Fibroblast of lung (primary cell): ENCODE measurements at regions not wholly inside any gene's neighbourhood (a gene's known extent, or its start where the extent isn't known, plus 50 kb on each side); places are given as distances from the start of the nearest gene placed in this dataset.
A peak's percentile ranks its signal among the peaks of the same experiment; 100 is the strongest.

Source experiments
- DNase-seq, 2 donors: peaks; one replicate each; pipeline versions ENCODE4 v3.0.0 to v3.0.0-alpha.2; 2010; ENCODE audit warnings: low read depth in 2 of 2
- H2AFZ ChIP-seq: 2 replicates; pipeline ENCODE4 v1.5.1; 2012; ENCODE audit warnings: low read length, control low read depth, inconsistent platforms
- H3K27ac ChIP-seq: 2 replicates; pipeline ENCODE4 v1.5.1; 2011; ENCODE audit warnings: low read length, control low read depth; ENCODE audit not compliant: insufficient read depth
- H3K27me3 ChIP-seq: 2 replicates; pipeline ENCODE4 v1.5.1; 2011; ENCODE audit warnings: mild to moderate bottlenecking, low read length; ENCODE audit not compliant: control insufficient read depth, insufficient read depth
- H3K36me3 ChIP-seq: 2 replicates; pipeline ENCODE4 v1.5.1; 2011; ENCODE audit warnings: low read length; ENCODE audit not compliant: control insufficient read depth, insufficient read depth
- H3K4me1 ChIP-seq: 2 replicates; pipeline ENCODE4 v1.5.1; 2011; ENCODE audit warnings: low read length; ENCODE audit not compliant: control insufficient read depth, insufficient read depth; ENCODE audit errors: extremely low read depth
- H3K4me2 ChIP-seq: 2 replicates; pipeline ENCODE4 v1.5.1; 2011; ENCODE audit warnings: low read length, control low read depth; ENCODE audit not compliant: insufficient read depth; ENCODE audit errors: extremely low read depth
- H3K4me3 ChIP-seq, 4 experiments: fragments of 200-600 bp in 1 of 4; sonication (generic) in 1 of 4; replicated peaks in 1 of 4; 2 replicates each; pipeline ENCODE4 v1.5.1; 2011 to 2016; ENCODE audit warnings: low read length in 4 of 4, low read depth in 3 of 4, mild to moderate bottlenecking in 3 of 4, control low read depth in 2 of 4, inconsistent platforms in 1 of 4, mixed read lengths in 1 of 4; ENCODE audit not compliant: insufficient read depth in 1 of 4; ENCODE audit errors: control extremely low read depth in 1 of 4
- H3K79me2 ChIP-seq: 2 replicates; pipeline ENCODE4 v1.5.1; 2012; ENCODE audit warnings: mild to moderate bottlenecking, low read length, inconsistent platforms; ENCODE audit not compliant: control insufficient read depth, insufficient read depth
- H3K9ac ChIP-seq: 2 replicates; pipeline ENCODE4 v1.5.1; 2011; ENCODE audit warnings: mild to moderate bottlenecking, low read length, control low read depth; ENCODE audit not compliant: insufficient read depth
- H3K9me3 ChIP-seq: 2 replicates; pipeline ENCODE4 v1.5.1; 2012; ENCODE audit warnings: low read depth, low read length; ENCODE audit not compliant: control insufficient read depth, insufficient read depth
- H4K20me1 ChIP-seq: 2 replicates; pipeline ENCODE4 v1.5.1; 2011; ENCODE audit warnings: low read length; ENCODE audit not compliant: control insufficient read depth, insufficient read depth; ENCODE audit errors: extremely low read depth
- EZH2 ChIP-seq: IDR thresholded peaks from 2 replicates; pipeline ENCODE4 v1.5.1; 2012; ENCODE audit warnings: low read length, control low read depth, mild to moderate bottlenecking; ENCODE audit errors: missing control alignments
- TF ChIP-seq, protein P1 (sequence below), 2 donors: IDR thresholded peaks in 1 of 2; conservative IDR thresholded peaks in 1 of 2; 1 replicate in 1 of 2; 2 replicates in 1 of 2; pipeline ENCODE4 v1.5.1; 2011 to 2012; ENCODE audit warnings: low read length in 2 of 2, control low read depth in 1 of 2, inconsistent platforms in 1 of 2, low read depth in 1 of 2, mild to moderate bottlenecking in 1 of 2

DNA sequence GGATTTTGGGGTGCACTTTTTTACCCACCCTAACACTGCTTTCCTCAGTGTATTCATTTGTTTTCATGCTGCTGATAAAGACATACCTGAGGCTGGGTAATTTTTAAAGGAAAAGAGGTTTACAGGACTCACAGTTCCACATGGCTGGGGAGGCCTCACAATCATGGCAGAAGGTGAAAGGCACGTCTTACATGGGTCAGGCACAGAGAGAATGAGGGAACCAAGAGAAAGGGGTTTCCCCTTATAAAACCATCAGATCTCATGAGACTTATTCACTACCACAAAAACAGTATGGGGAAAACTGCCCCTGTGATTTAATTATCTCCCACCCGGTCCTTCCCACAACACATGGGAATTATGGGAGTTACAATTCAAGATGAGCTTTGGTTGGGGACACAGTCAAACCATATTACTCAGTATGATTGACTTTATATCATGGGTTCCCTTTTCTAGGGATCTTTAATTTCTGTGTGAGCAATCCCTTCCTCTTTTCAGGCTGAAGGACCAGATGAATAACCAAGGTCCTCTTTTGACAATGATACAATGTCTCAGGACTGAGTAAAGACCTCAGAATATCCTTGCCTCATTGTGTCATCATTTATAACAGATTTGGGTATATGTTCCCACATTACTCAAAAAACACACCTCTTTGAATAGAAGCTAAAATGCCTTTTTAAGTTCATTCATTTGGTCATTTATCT is 100.1 kb upstream of the TRIB2 start:
- Histone ChIP-seq H3K4me2 (no peak overlapping the region), H3K27ac (no peak overlapping the region), H2AFZ (no peak overlapping the region), H3K4me3 (no peak overlapping the region), H3K79me2 (no peaks in the 10 kb centered on the region), H3K4me1 (peaks cover 5% of the 10 kb centered on the region), H3K9ac (no peak overlapping the region), H3K27me3 (no peaks in the 10 kb centered on the region), H3K36me3 (no peaks in the 10 kb centered on the region), H4K20me1 (no peaks in the 10 kb centered on the region), H3K9me3 (no peaks in the 10 kb centered on the region)
- DNase-seq, result no peak
- TF ChIP-seq EZH2, result no peak
- TF ChIP-seq, protein P1, sequence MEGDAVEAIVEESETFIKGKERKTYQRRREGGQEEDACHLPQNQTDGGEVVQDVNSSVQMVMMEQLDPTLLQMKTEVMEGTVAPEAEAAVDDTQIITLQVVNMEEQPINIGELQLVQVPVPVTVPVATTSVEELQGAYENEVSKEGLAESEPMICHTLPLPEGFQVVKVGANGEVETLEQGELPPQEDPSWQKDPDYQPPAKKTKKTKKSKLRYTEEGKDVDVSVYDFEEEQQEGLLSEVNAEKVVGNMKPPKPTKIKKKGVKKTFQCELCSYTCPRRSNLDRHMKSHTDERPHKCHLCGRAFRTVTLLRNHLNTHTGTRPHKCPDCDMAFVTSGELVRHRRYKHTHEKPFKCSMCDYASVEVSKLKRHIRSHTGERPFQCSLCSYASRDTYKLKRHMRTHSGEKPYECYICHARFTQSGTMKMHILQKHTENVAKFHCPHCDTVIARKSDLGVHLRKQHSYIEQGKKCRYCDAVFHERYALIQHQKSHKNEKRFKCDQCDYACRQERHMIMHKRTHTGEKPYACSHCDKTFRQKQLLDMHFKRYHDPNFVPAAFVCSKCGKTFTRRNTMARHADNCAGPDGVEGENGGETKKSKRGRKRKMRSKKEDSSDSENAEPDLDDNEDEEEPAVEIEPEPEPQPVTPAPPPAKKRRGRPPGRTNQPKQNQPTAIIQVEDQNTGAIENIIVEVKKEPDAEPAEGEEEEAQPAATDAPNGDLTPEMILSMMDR (conservative IDR thresholded peaks at IDR 0.05 in 1 of 2, IDR thresholded peaks at IDR 0.05 in 1 of 2; ENCODE audit: low read depth in 1 of 2, low read length in 2 of 2), result no peak

DNA sequence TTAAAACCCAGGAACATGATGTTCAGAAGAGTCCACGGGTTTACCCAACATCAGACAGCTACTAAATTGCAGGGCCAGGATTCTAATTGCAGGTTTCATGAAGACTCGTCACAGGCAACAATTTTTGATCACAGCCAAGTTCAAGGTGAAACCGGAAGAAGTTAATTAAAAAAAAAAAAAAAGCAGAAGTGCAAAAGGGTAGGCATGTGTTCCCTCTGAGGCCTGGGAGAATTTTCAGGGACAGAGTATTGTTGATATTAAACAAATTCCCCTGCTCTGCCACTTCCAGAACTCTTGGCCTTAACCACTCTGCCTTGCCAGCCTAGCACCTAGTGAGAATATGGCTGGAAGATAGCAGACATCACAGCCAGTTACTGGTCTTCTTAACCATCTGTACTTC is 99.4 kb upstream of the TRIB2 start:
- H3K27ac ChIP-seq, result no peak overlapping the region
- no peaks in the 10 kb centered on the region for H4K20me1 ChIP-seq
- no peaks in the 10 kb centered on the region for H3K79me2 ChIP-seq
- H3K4me1 ChIP-seq, result peaks cover 5% of the 10 kb centered on the region
- DNase-seq, result no peak
- TF ChIP-seq EZH2, result no peak
- TF ChIP-seq, protein P1 (conservative IDR thresholded peaks at IDR 0.05 in 1 of 2, IDR thresholded peaks at IDR 0.05 in 1 of 2; ENCODE audit: low read depth in 1 of 2, low read length in 2 of 2), result no peak
- no peak overlapping the region for H3K9ac ChIP-seq
- H3K4me3 ChIP-seq, result no peak overlapping the region
- no peaks in the 10 kb centered on the region for H3K27me3 ChIP-seq
- H3K9me3 ChIP-seq, result no peaks in the 10 kb centered on the region
- no peak overlapping the region for H2AFZ ChIP-seq
- H3K4me2 ChIP-seq, result no peak overlapping the region
- no peaks in the 10 kb centered on the region for H3K36me3 ChIP-seq

DNA sequence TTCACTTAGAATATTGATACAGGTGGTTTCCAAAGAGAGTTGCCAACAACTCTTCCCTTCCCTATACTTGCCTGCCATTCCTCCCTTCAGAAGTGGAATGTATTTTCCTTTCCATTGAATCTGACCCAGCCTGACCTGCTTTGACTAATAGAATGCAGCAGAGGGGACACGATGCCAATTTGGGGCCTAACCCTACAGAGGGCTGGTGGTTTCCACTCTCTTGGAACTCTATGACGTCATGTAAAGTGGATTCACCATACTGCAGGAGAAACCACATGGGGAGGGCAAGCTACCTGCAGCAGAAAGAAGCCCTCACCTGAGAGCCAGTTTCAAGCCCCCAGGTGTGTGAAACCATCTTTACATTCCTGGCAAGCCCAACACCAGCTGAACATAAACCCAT is 98.9 kb upstream of the TRIB2 start:
- Histone ChIP-seq H3K27ac (no peak overlapping the region), H3K9ac (no peak overlapping the region), H3K4me2 (no peak overlapping the region), H2AFZ (no peak overlapping the region), H3K9me3 (no peaks in the 10 kb centered on the region), H3K4me3 (no peak overlapping the region), H3K4me1 (peaks cover 5% of the 10 kb centered on the region), H3K36me3 (no peaks in the 10 kb centered on the region), H3K79me2 (no peaks in the 10 kb centered on the region), H3K27me3 (no peaks in the 10 kb centered on the region), H4K20me1 (no peaks in the 10 kb centered on the region)
- TF ChIP-seq EZH2, result no peak
- TF ChIP-seq, protein P1 (conservative IDR thresholded peaks at IDR 0.05 in 1 of 2, IDR thresholded peaks at IDR 0.05 in 1 of 2; ENCODE audit: low read depth in 1 of 2, low read length in 2 of 2), result no peak
- peak in 1 of 2 donors; percentile 15 for DNase-seq
